GM19043 (cell line): ENCODE measurements at regions not wholly inside any gene's neighbourhood (a gene's known extent, or its start where the extent isn't known, plus 50 kb on each side); places are given as distances from the start of the nearest gene placed in this dataset.

Experiments
- ATAC-seq: cut with Tn5 transposase; IDR thresholded peaks from one replicate; pipeline ENCODE4 v1.9.1; 2021; ENCODE audit warnings: low read depth; ENCODE audit not compliant: unreplicated experiment

GRCh38 chr7:21024485-21024867 is 237.8 kb upstream of the SP8 start:
- ATAC-seq = no peak

GRCh38 chr7:21028186-21028585 is 241.5 kb upstream of the SP8 start:
- ATAC-seq = no peak

GRCh38 chr7:21028599-21028998 is 241.9 kb upstream of the SP8 start:
- no peak for ATAC-seq

- ATAC-seq = no peak
Observed at GRCh38 chr7:21029006-21029405, 242.3 kb upstream of the SP8 start.

- ATAC-seq = no peak
Observed at GRCh38 chr7:21030237-21030871, 243.7 kb upstream of the SP8 start.

GRCh38 chr7:21041252-21041651 is 254.6 kb upstream of the SP8 start:
- no peak for ATAC-seq

- ATAC-seq = no peak
Observed at GRCh38 chr7:21041666-21042065, 255.0 kb upstream of the SP8 start.

- ATAC-seq = no peak
Observed at GRCh38 chr7:21044384-21044783, 257.7 kb upstream of the SP8 start.

GRCh38 chr7:21044913-21045568 is 258.4 kb upstream of the SP8 start:
- no peak for ATAC-seq

- no peak for ATAC-seq
Observed at GRCh38 chr7:21051865-21052264, 265.2 kb upstream of the SP8 start.

GRCh38 chr7:21054427-21055112 is 267.9 kb upstream of the SP8 start:
- ATAC-seq = no peak

GRCh38 chr7:21059069-21059468 is 272.4 kb upstream of the SP8 start:
- no peak for ATAC-seq

- no peak for ATAC-seq
Observed at GRCh38 chr7:21063106-21063505, 276.4 kb upstream of the SP8 start.

- no peak for ATAC-seq
Observed at GRCh38 chr7:21064698-21065648, 278.3 kb upstream of the SP8 start.

GRCh38 chr7:21066221-21066620 is 279.5 kb upstream of the SP8 start:
- ATAC-seq = no peak

- ATAC-seq = no peak
Observed at GRCh38 chr7:21067216-21067615, 280.5 kb upstream of the SP8 start.

GRCh38 chr7:21070571-21071090 is 283.9 kb upstream of the SP8 start:
- no peak for ATAC-seq

- peak; percentile 77 for ATAC-seq
Observed at GRCh38 chr7:21071561-21072501, 285.1 kb upstream of the SP8 start.

- no peak for ATAC-seq
Observed at GRCh38 chr7:21076054-21076453, 289.4 kb upstream of the SP8 start.

- no peak for ATAC-seq
Observed at GRCh38 chr7:21076574-21076973, 289.9 kb upstream of the SP8 start.
